Naive thymus-derived CD4-positive, alpha-beta T cell (primary cell): ENCODE measurements at regions not wholly inside any gene's neighbourhood (a gene's known extent, or its start where the extent isn't known, plus 50 kb on each side); places are given as distances from the start of the nearest gene placed in this dataset.

Experiments
- ATAC-seq: fragments of 150-1000 bp; cut with Tn5 transposase; 2 replicates; pipeline ENCODE4 v1.10.0; 2021; ENCODE audit warnings: mild to moderate bottlenecking, moderate library complexity
- CTCF ChIA-PET: fragments of 350-600 bp; sonication (Branson Sonifier 250); formaldehyde crosslinking; loops from one replicate; lab custom pipeline; 2021; ENCODE audit warnings: antibody characterized with exemption; lab: Charles Lee
- POLR2A ChIA-PET: fragments of 350-600 bp; sonication (Branson Sonifier 250); formaldehyde crosslinking; loops from one replicate; lab custom pipeline; 2021; ENCODE audit warnings: antibody characterized with exemption, inconsistent platforms; lab: Charles Lee
- DNase-seq, 9 donors: peaks; one replicate each; pipeline versions ENCODE4 v3.0.0 to v3.0.0-alpha.2; 2020 to 2022; ENCODE audit warnings: mixed read lengths in 1 of 9
- H3K27ac ChIP-seq: one replicate; pipeline ENCODE4 v1.7.0; 2013; ENCODE audit warnings: mild to moderate bottlenecking, low read depth, low read length, moderate library complexity
- H3K27me3 ChIP-seq, 2 donors: one replicate each; pipeline ENCODE4 v1.7.0; 2013; ENCODE audit warnings: low read length in 2 of 2, mild to moderate bottlenecking in 2 of 2, moderate library complexity in 2 of 2; ENCODE audit not compliant: control insufficient read depth in 2 of 2, insufficient read depth in 2 of 2
- H3K36me3 ChIP-seq, 3 experiments: 1 replicate in 2 of 3; 2 replicates in 1 of 3; pipeline ENCODE4 v1.7.0; 2013; ENCODE audit warnings: low read length in 3 of 3, mild to moderate bottlenecking in 3 of 3, moderate library complexity in 1 of 3; ENCODE audit not compliant: insufficient read depth in 3 of 3, control insufficient read depth in 2 of 3
- H3K4me1 ChIP-seq, 2 donors: one replicate each; pipeline ENCODE4 v1.7.0; 2013; ENCODE audit warnings: low read length in 2 of 2, mild to moderate bottlenecking in 2 of 2, moderate library complexity in 1 of 2; ENCODE audit not compliant: control insufficient read depth in 2 of 2, insufficient read depth in 2 of 2
- H3K4me3 ChIP-seq: 2 replicates; pipeline ENCODE4 v1.7.0; 2013; ENCODE audit warnings: mild to moderate bottlenecking, low read length
- H3K9me3 ChIP-seq, 3 experiments: 1 replicate in 2 of 3; 2 replicates in 1 of 3; pipeline ENCODE4 v1.7.0; 2013; ENCODE audit warnings: low read length in 3 of 3; ENCODE audit not compliant: control insufficient read depth in 2 of 3
- H3K27ac Mint-ChIP-seq, 9 donors: one replicate each; pipeline ENCODE4 v1.8.0; 2020 to 2022; ENCODE audit warnings: mixed read lengths in 9 of 9, mild to moderate bottlenecking in 8 of 9, moderate library complexity in 5 of 9, inconsistent platforms in 2 of 9
- H3K27me3 Mint-ChIP-seq, 5 donors: one replicate each; pipeline ENCODE4 v1.8.0; 2021 to 2022; ENCODE audit warnings: mixed read lengths in 5 of 5, mild to moderate bottlenecking in 1 of 5
- H3K36me3 Mint-ChIP-seq, 5 donors: one replicate each; pipeline ENCODE4 v1.8.0; 2020 to 2022; ENCODE audit warnings: mixed read lengths in 5 of 5, mild to moderate bottlenecking in 3 of 5, inconsistent platforms in 1 of 5
- H3K4me1 Mint-ChIP-seq, 7 donors: one replicate each; pipeline ENCODE4 v1.8.0; 2020 to 2022; ENCODE audit warnings: mixed read lengths in 7 of 7, mild to moderate bottlenecking in 3 of 7, inconsistent platforms in 1 of 7
- H3K4me3 Mint-ChIP-seq, 10 donors: one replicate each; pipeline ENCODE4 v1.8.0; 2020 to 2022; ENCODE audit warnings: mild to moderate bottlenecking in 10 of 10, mixed read lengths in 10 of 10, moderate library complexity in 6 of 10, inconsistent platforms in 2 of 10
- H3K9me3 Mint-ChIP-seq, 11 donors: one replicate each; pipeline ENCODE4 v1.8.0; 2020 to 2022; ENCODE audit warnings: mixed read lengths in 11 of 11, mild to moderate bottlenecking in 4 of 11, inconsistent platforms in 1 of 11, moderate library complexity in 1 of 11
- intact Hi-C, 2 donors: fragments of 100-400 bp; cut with micrococcal nuclease; formaldehyde crosslinking; loops; one replicate each; pipeline ENCODE4 v1.15.1; 2023

- no peaks in the 10 kb centered on the region for H3K9me3 ChIP-seq
- Mint-ChIP-seq H3K4me1 (no peaks in the 10 kb centered on the region), H3K4me3 (no peak overlapping the region), H3K27ac (no peak overlapping the region), H3K36me3 (no peaks in the 10 kb centered on the region), H3K27me3 (peaks cover 0 to 14% (median 0%) of the 10 kb centered on the region in 5 donors), H3K9me3 (peaks cover 0 to 4% (median 0%) of the 10 kb centered on the region in 11 donors)
- POLR2A ChIA-PET = no interaction called here
- intact Hi-C loops = no loop called here
- DNase-seq = no peak
- no peaks in the 10 kb centered on the region for H3K36me3 ChIP-seq
- H3K27ac ChIP-seq = no peak overlapping the region
- CTCF ChIA-PET = no interaction called here
- H3K4me1 ChIP-seq = no peaks in the 10 kb centered on the region
- H3K4me3 ChIP-seq = no peak overlapping the region
- no peak for ATAC-seq
- no peaks in the 10 kb centered on the region for H3K27me3 ChIP-seq
These were observed 184.6 kb upstream of the CARD18 start for GRCh38 chr11:105324156-105324555.

- CTCF ChIA-PET = no interaction called here
- Mint-ChIP-seq H3K4me1 (no peaks in the 10 kb centered on the region), H3K27ac (no peak overlapping the region), H3K36me3 (no peaks in the 10 kb centered on the region), H3K27me3 (peaks cover 0 to 19% (median 0%) of the 10 kb centered on the region in 5 donors), H3K9me3 (peaks cover 0 to 4% (median 0%) of the 10 kb centered on the region in 11 donors), H3K4me3 (no peak overlapping the region)
- Histone ChIP-seq H3K36me3 (no peaks in the 10 kb centered on the region), H3K4me3 (no peak overlapping the region), H3K4me1 (no peaks in the 10 kb centered on the region), H3K27ac (no peak overlapping the region), H3K9me3 (no peaks in the 10 kb centered on the region), H3K27me3 (no peaks in the 10 kb centered on the region)
- ATAC-seq (no peak), DNase-seq (no peak)
- intact Hi-C loops = no loop called here
- POLR2A ChIA-PET = no interaction called here
These were observed 182.1 kb upstream of the CARD18 start for GRCh38 chr11:105321696-105322095.

GRCh38 chr11:105315287-105315686 lies 175.7 kb upstream of the CARD18 start:
- no peaks in the 10 kb centered on the region for H3K27me3 ChIP-seq
- CTCF ChIA-PET = no interaction called here
- H3K36me3 ChIP-seq = no peaks in the 10 kb centered on the region
- POLR2A ChIA-PET = no interaction called here
- no peaks in the 10 kb centered on the region for H3K36me3 Mint-ChIP-seq
- peak; percentile 18 for ATAC-seq
- H3K27ac ChIP-seq = no peak overlapping the region
- H3K4me3 ChIP-seq = no peak overlapping the region
- H3K9me3 ChIP-seq = no peaks in the 10 kb centered on the region
- peaks cover 0 to 12% (median 0%) of the 10 kb centered on the region in 5 donors for H3K27me3 Mint-ChIP-seq
- H3K4me3 Mint-ChIP-seq = no peak overlapping the region
- H3K4me1 Mint-ChIP-seq = no peaks in the 10 kb centered on the region
- H3K9me3 Mint-ChIP-seq = no peaks in the 10 kb centered on the region
- intact Hi-C loops = no loop called here
- H3K27ac Mint-ChIP-seq = no peak overlapping the region
- H3K4me1 ChIP-seq = no peaks in the 10 kb centered on the region
- DNase-seq = no peak

GRCh38 chr11:105312266-105312665 lies 172.7 kb upstream of the CARD18 start:
- intact Hi-C loops = no loop called here

GRCh38 chr11:105298630-105299029 lies 159.1 kb upstream of the CARD18 start:
- H3K4me3 Mint-ChIP-seq = no peak overlapping the region
- POLR2A ChIA-PET = no interaction called here
- ATAC-seq (no peak), DNase-seq (no peak)
- H3K4me3 ChIP-seq = no peak overlapping the region
- no peaks in the 10 kb centered on the region for H3K36me3 Mint-ChIP-seq
- H3K27me3 ChIP-seq = no peaks in the 10 kb centered on the region
- CTCF ChIA-PET = no interaction called here
- no peak overlapping the region for H3K27ac Mint-ChIP-seq
- H3K27ac ChIP-seq = no peak overlapping the region
- H3K4me1 ChIP-seq = no peaks in the 10 kb centered on the region
- H3K9me3 ChIP-seq = no peaks in the 10 kb centered on the region
- peaks cover 0 to 11% (median 0%) of the 10 kb centered on the region in 5 donors for H3K27me3 Mint-ChIP-seq
- H3K9me3 Mint-ChIP-seq = peaks cover 0 to 2% (median 0%) of the 10 kb centered on the region in 11 donors
- peaks cover 0 to 2% (median 0%) of the 10 kb centered on the region in 7 donors for H3K4me1 Mint-ChIP-seq
- intact Hi-C loops = no loop called here
- no peaks in the 10 kb centered on the region for H3K36me3 ChIP-seq

More at GRCh38 chr11:105312266-105312665, 172.7 kb upstream of the CARD18 start:
- H3K9me3 ChIP-seq = no peaks in the 10 kb centered on the region
- Mint-ChIP-seq H3K27ac (no peak overlapping the region), H3K4me3 (no peak overlapping the region), H3K9me3 (no peaks in the 10 kb centered on the region), H3K4me1 (no peaks in the 10 kb centered on the region), H3K36me3 (no peaks in the 10 kb centered on the region), H3K27me3 (no peaks in the 10 kb centered on the region)
- no peaks in the 10 kb centered on the region for H3K27me3 ChIP-seq
- H3K4me1 ChIP-seq = no peaks in the 10 kb centered on the region
- POLR2A ChIA-PET = no interaction called here
- H3K4me3 ChIP-seq = no peak overlapping the region
- CTCF ChIA-PET = no interaction called here
- no peak for DNase-seq
- H3K27ac ChIP-seq = no peak overlapping the region
- ATAC-seq = no peak
- no peaks in the 10 kb centered on the region for H3K36me3 ChIP-seq

- Histone ChIP-seq H3K27ac (no peak overlapping the region), H3K4me1 (no peaks in the 10 kb centered on the region), H3K27me3 (no peaks in the 10 kb centered on the region), H3K36me3 (no peaks in the 10 kb centered on the region), H3K9me3 (no peaks in the 10 kb centered on the region), H3K4me3 (no peak overlapping the region)
- Mint-ChIP-seq H3K27ac (no peak overlapping the region), H3K4me3 (no peak overlapping the region), H3K9me3 (peaks cover 0 to 4% (median 0%) of the 10 kb centered on the region in 11 donors), H3K36me3 (no peaks in the 10 kb centered on the region), H3K4me1 (peaks cover 0 to 2% (median 0%) of the 10 kb centered on the region in 7 donors), H3K27me3 (peaks cover 0 to 10% (median 0%) of the 10 kb centered on the region in 5 donors)
- CTCF ChIA-PET = no interaction called here
- ATAC-seq (no peak), DNase-seq (no peak)
- POLR2A ChIA-PET = no interaction called here
- intact Hi-C loops = no loop called here
These were observed 158.6 kb upstream of the CARD18 start for GRCh38 chr11:105298174-105298573.

GRCh38 chr11:105297463-105297862 lies 157.9 kb upstream of the CARD18 start:
- ATAC-seq = no peak
- POLR2A ChIA-PET = no interaction called here
- H3K36me3 Mint-ChIP-seq = no peaks in the 10 kb centered on the region
- peaks cover 0 to 7% (median 0%) of the 10 kb centered on the region in 5 donors for H3K27me3 Mint-ChIP-seq
- no peak overlapping the region for H3K4me3 Mint-ChIP-seq
- H3K27ac ChIP-seq = no peak overlapping the region
- no peaks in the 10 kb centered on the region for H3K4me1 ChIP-seq
- no peaks in the 10 kb centered on the region for H3K36me3 ChIP-seq
- DNase-seq = no peak
- CTCF ChIA-PET = no interaction called here
- H3K27me3 ChIP-seq = no peaks in the 10 kb centered on the region
- no peak overlapping the region for H3K27ac Mint-ChIP-seq
- intact Hi-C loops = no loop called here
- H3K4me1 Mint-ChIP-seq = peaks cover 0 to 2% (median 0%) of the 10 kb centered on the region in 7 donors
- H3K9me3 Mint-ChIP-seq = peaks cover 0 to 4% (median 0%) of the 10 kb centered on the region in 11 donors
- no peaks in the 10 kb centered on the region for H3K9me3 ChIP-seq
- H3K4me3 ChIP-seq = no peak overlapping the region
